HepG2 (cell line): ENCODE measurements at regions not wholly inside any gene's neighbourhood (a gene's known extent, or its start where the extent isn't known, plus 50 kb on each side); places are given as distances from the start of the nearest gene placed in this dataset.

Source experiments
- ATAC-seq: fragments of 200-7000 bp; cut with Tn5 transposase; 3 replicates; pipeline ENCODE4 v1.9.1; 2020; ENCODE audit warnings: mild to moderate bottlenecking, moderate library complexity
- BruUV-seq: library from RNA; stranded (reverse); fragments of 400-500 nt; replicated peaks from 2 replicates; lab custom pipeline; 2021; lab: Mats Ljungman, UMichigan
- CTCF ChIA-PET: fragments of 300-600 bp; formaldehyde crosslinking; extraction: SDS; loops from one replicate; lab custom pipeline; 2021; ENCODE audit warnings: low total read pairs, inconsistent platforms, low intra/inter-chr PET ratio; lab: Yijun Ruan, JAX
- POLR2A ChIA-PET: fragments of 350-600 bp; sonication (Branson Sonifier 250); formaldehyde crosslinking; loops from one replicate; lab custom pipeline; 2020; ENCODE audit warnings: antibody characterized with exemption, inconsistent platforms; lab: Yijun Ruan, JAX
- DNase-seq: peaks from one replicate; pipeline ENCODE4 v3.0.0-alpha.2; 2015; ENCODE audit warnings: low spot score
- FAIRE-seq: peaks from 3 replicates; lab custom pipeline; 2011; peaks lifted over from hg19 to GRCh38; lab: Jason Lieb, UNC
- H2AFZ ChIP-seq: one replicate; pipeline ENCODE4 v1.6.1; 2011; ENCODE audit warnings: low read length, inconsistent platforms
- H3K27ac ChIP-seq: fragments of 300-600 bp; 3 replicates; pipeline ENCODE4 v1.8.0; 2011; ENCODE audit warnings: mixed run types, mild to moderate bottlenecking, mixed read lengths, low read length, inconsistent platforms; ENCODE audit not compliant: insufficient read depth; ENCODE audit errors: extremely low read length
- H3K27me3 ChIP-seq, 2 experiments: fragments of 200-600 bp in 1 of 2; 2 replicates in 1 of 2; 3 replicates in 1 of 2; pipeline versions ENCODE4 v1.6.0 to v1.8.0; 2011; ENCODE audit warnings: low read length in 2 of 2, mild to moderate bottlenecking in 2 of 2, moderate library complexity in 2 of 2, inconsistent platforms in 1 of 2; ENCODE audit not compliant: insufficient read depth in 2 of 2, control insufficient read depth in 1 of 2
- H3K36me3 ChIP-seq, 2 experiments: fragments of 200-600 bp in 1 of 2; replicated peaks in 1 of 2; 2 replicates in 1 of 2; 3 replicates in 1 of 2; pipeline versions ENCODE4 v1.5.1 to v1.8.0; 2011; ENCODE audit warnings: low read length in 2 of 2, inconsistent platforms in 1 of 2; ENCODE audit not compliant: insufficient read depth in 2 of 2, control insufficient read depth in 1 of 2
- H3K4me1 ChIP-seq: 2 replicates; pipeline ENCODE4 v1.5.1; 2012; ENCODE audit warnings: low read length, inconsistent platforms; ENCODE audit not compliant: insufficient read depth
- H3K4me2 ChIP-seq: 2 replicates; pipeline ENCODE4 v1.6.0; 2011; ENCODE audit warnings: low read depth, low read length, inconsistent platforms
- H3K4me3 ChIP-seq, 3 experiments: fragments of 200-600 bp in 1 of 3; sonication (generic), shearing (Covaris generic) in 1 of 3; replicated peaks in 1 of 3; 2 replicates each; pipeline ENCODE4 v1.5.1; 2011 to 2016; ENCODE audit warnings: low read length in 3 of 3, inconsistent platforms in 2 of 3, low read depth in 2 of 3, mild to moderate bottlenecking in 2 of 3, control low read depth in 1 of 3, mixed read lengths in 1 of 3; ENCODE audit not compliant: insufficient read depth in 1 of 3
- H3K79me2 ChIP-seq: one replicate; pipeline ENCODE4 v1.6.1; 2011; ENCODE audit warnings: low read length, inconsistent platforms; ENCODE audit not compliant: insufficient read depth
- H3K9ac ChIP-seq: 2 replicates; pipeline ENCODE4 v1.6.0; 2011; ENCODE audit warnings: mild to moderate bottlenecking, low read depth, low read length, inconsistent platforms; ENCODE audit not compliant: insufficient read depth
- H3K9me3 ChIP-seq: 2 replicates; pipeline ENCODE4 v1.5.1; 2012; ENCODE audit warnings: mild to moderate bottlenecking, low read length
- H4K20me1 ChIP-seq: 2 replicates; pipeline ENCODE4 v1.6.0; 2011; ENCODE audit warnings: inconsistent platforms, mild to moderate bottlenecking, low read length, moderate library complexity; ENCODE audit not compliant: insufficient read depth
- ARNT2 ChIP-seq: sonication (generic); formaldehyde crosslinking; IDR thresholded peaks from 2 replicates; pipeline ENCODE4 v1.8.0; 2022; ENCODE audit warnings: mild to moderate bottlenecking, low read depth, missing genetic modification reagents, moderate library complexity
- CENPT ChIP-seq: sonication (generic); formaldehyde crosslinking; IDR thresholded peaks from 2 replicates; pipeline ENCODE4 v1.8.0; 2022; ENCODE audit warnings: low read depth, mild to moderate bottlenecking, moderate library complexity, missing genetic modification reagents
- DR1 ChIP-seq: sonication (generic); formaldehyde crosslinking; IDR thresholded peaks from 2 replicates; pipeline ENCODE4 v1.8.0; 2021; ENCODE audit warnings: mild to moderate bottlenecking, missing genetic modification reagents, inconsistent platforms
- FOXM1 ChIP-seq: sonication (generic); formaldehyde crosslinking; IDR thresholded peaks from 2 replicates; pipeline ENCODE4 v1.5.0; 2020; ENCODE audit warnings: missing genetic modification reagents
- HDAC6 ChIP-seq: fragments of 200-600 bp; sonication (generic); IDR thresholded peaks from 2 replicates; pipeline ENCODE4 v1.7.0; 2017; ENCODE audit warnings: mild to moderate bottlenecking, antibody characterized with exemption, low read length, low read depth
- KLF13 ChIP-seq: sonication (generic); formaldehyde crosslinking; IDR thresholded peaks from 2 replicates; pipeline ENCODE4 v1.4.0; 2020; ENCODE audit warnings: mild to moderate bottlenecking, missing genetic modification reagents
- MED8 ChIP-seq: sonication (generic); formaldehyde crosslinking; IDR thresholded peaks from 2 replicates; pipeline ENCODE4 v1.8.1; 2023; ENCODE audit warnings: mild to moderate bottlenecking, missing genetic modification reagents; ENCODE audit not compliant: insufficient replicate concordance
- NR2F1 ChIP-seq, 2 experiments: fragments of 450-650 bp in 1 of 2; formaldehyde crosslinking in 1 of 2; IDR thresholded peaks; 2 replicates each; pipeline versions ENCODE4 v1.5.0 to v1.6.1; 2016 to 2020; ENCODE audit warnings: mild to moderate bottlenecking in 1 of 2, missing compliant biosample characterization in 1 of 2, missing genetic modification reagents in 1 of 2, moderate library complexity in 1 of 2
- NR2F2 ChIP-seq: IDR thresholded peaks from 2 replicates; pipeline ENCODE4 v1.6.1; 2012; ENCODE audit warnings: low read depth, inconsistent platforms, borderline replicate concordance
- PHB2 ChIP-seq: fragments of 450-650 bp; IDR thresholded peaks from 2 replicates; pipeline ENCODE4 v1.6.1; 2018; ENCODE audit not compliant: partially characterized antibody
- RXRB ChIP-seq: IDR thresholded peaks from 2 replicates; pipeline ENCODE4 v1.6.1; 2016; ENCODE audit warnings: borderline replicate concordance, missing genetic modification reagents, missing compliant biosample characterization
- ZKSCAN1 ChIP-seq: fragments of 150-350 bp; IDR thresholded peaks from 2 replicates; pipeline ENCODE4 v1.6.1; 2014; ENCODE audit warnings: low read length
- ZNF382 ChIP-seq: sonication (generic); formaldehyde crosslinking; IDR thresholded peaks from 2 replicates; pipeline ENCODE4 v1.5.0; 2020; ENCODE audit warnings: missing genetic modification reagents, mild to moderate bottlenecking, borderline replicate concordance
- ZNF451 ChIP-seq: sonication (generic); formaldehyde crosslinking; IDR thresholded peaks from 2 replicates; pipeline ENCODE4 v1.5.0; 2020; ENCODE audit warnings: mild to moderate bottlenecking, missing genetic modification reagents
- ZNF713 ChIP-seq: sonication (generic); formaldehyde crosslinking; IDR thresholded peaks from 2 replicates; pipeline ENCODE4 v1.4.0; 2020; ENCODE audit warnings: mild to moderate bottlenecking, missing genetic modification reagents
- ZSCAN22 ChIP-seq: sonication (generic); formaldehyde crosslinking; IDR thresholded peaks from 2 replicates; pipeline ENCODE4 v1.4.0; 2020; ENCODE audit warnings: mild to moderate bottlenecking, missing genetic modification reagents
- WGBS: methylation state at CpG from one replicate; pipeline ENCODE4 v1.1.6; 2017; ENCODE audit warnings: low lambda C conversion rate; 5-methylcytosine and 5-hydroxymethylcytosine counted together
- in situ Hi-C: cut with HindIII; loops from 2 replicates; pipeline ENCODE4 v1.10.0; 2017; ENCODE audit warnings: low pct_unique_long_range_greater_than_20kb; ENCODE audit not compliant: extremely low pct_ligation_motif_present
- intact Hi-C: fragments of 100-400 bp; cut with micrococcal nuclease; formaldehyde crosslinking; loops from one replicate; pipeline ENCODE4 v1.10.0; 2022; ENCODE audit not compliant: unreplicated experiment
- TF ChIP-seq, protein P1 (sequence below): IDR thresholded peaks from 2 replicates; pipeline ENCODE4 v1.6.1; 2016; ENCODE audit warnings: low read depth, borderline replicate concordance

DNA sequence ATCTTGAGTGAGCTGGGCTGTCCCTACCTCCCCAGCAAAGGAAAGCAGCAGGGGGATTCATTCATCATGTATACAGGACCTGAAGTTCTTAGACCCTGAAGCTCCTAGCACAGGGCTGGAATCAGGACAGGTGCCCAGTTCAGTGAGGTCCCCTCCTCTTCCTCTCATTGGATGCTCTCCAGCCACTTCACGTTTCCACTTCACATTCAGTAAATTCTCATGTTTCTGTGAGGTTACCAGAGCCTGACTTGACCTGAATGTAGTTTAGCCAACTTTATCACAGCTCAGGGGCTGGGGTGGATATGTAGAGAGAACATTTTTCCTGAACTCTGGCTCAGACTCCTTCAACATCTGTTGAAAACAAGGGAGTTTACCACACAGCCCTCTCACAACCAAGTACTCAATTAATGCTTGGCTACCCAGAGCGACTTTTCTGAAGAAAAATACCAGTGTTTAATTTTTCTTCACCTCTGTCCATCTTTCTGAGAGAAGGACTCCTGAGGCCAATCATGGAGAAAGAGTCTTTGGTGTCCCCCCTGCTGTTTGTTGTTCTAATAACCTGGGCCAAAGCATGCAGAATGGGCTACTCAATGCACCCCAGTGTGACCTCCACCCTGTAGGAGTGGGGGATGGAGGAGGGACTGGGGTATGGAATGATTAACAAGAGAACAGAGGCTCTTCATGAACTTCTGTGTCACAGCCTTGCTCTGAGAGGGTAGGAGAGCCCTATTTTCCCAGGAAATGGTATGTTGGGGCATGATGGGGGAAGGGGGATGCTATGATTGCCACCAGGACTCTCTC lies 108.3 kb upstream of the FGGY start:
- CTCF ChIA-PET: no interaction called here
- Histone ChIP-seq H3K4me3 (no peak overlapping the region), H3K27ac (no peak overlapping the region), H3K4me1 (peaks cover 33% of the 10 kb centered on the region), H2AFZ (no peak overlapping the region), H3K79me2 (no peaks in the 10 kb centered on the region), H4K20me1 (no peaks in the 10 kb centered on the region), H3K9ac (no peak overlapping the region), H3K36me3 (no peaks in the 10 kb centered on the region), H3K27me3 (no peaks in the 10 kb centered on the region; a peak in 1 of 5 replicates), H3K9me3 (peaks cover 5% of the 10 kb centered on the region; the same call in 1 of the 2 replicates), H3K4me2 (no peak overlapping the region)
- BruUV-seq: no TSS peak
- POLR2A ChIA-PET: no interaction called here
- TF ChIP-seq ARNT2 (CRISPR knock-in tag) (no peak), DR1 (CRISPR knock-in tag) (no peak), ZKSCAN1 (no peak), FOXM1 (no peak), PHB2 (no peak), NR2F1 (CRISPR knock-in tag; IDR thresholded peaks at IDR 0.05) (no peak), RXRB (CRISPR knock-in tag) (no peak), ZNF451 (CRISPR knock-in tag) (no peak), ZSCAN22 (CRISPR knock-in tag) (no peak), MED8 (no peak), ZNF713 (CRISPR knock-in tag) (no peak), KLF13 (CRISPR knock-in tag) (no peak), HDAC6 (no peak), ZNF382 (CRISPR knock-in tag) (no peak), CENPT (CRISPR knock-in tag) (no peak), NR2F2 (no peak)
- TF ChIP-seq, protein P1, sequence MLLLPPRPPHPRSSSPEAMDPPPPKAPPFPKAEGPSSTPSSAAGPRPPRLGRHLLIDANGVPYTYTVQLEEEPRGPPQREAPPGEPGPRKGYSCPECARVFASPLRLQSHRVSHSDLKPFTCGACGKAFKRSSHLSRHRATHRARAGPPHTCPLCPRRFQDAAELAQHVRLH (CRISPR knock-in tag): no peak
- no peak for DNase-seq
- ATAC-seq: no peak
- WGBS: 3% methylated on average over 2 of the region's 2 CpGs
- intact Hi-C loops: no loop called here
- no peak for FAIRE-seq
- in situ Hi-C loops: no loop called here
